KG1 (cell line): ENCODE measurements at regions not wholly inside any gene's neighbourhood (a gene's known extent, or its start where the extent isn't known, plus 50 kb on each side); places are given as distances from the start of the nearest gene placed in this dataset.
"Not testable (repeated sequence)": the region's sequence is repeated elsewhere in the genome, so short reads cannot be mapped to it uniquely, and the experiment has no call there.

Experiments used
- DNase-seq: peaks from one replicate; lab custom pipeline; 2025; lab: John Stamatoyannopoulos, UW

GRCh38 chr2:22110244-22110651 is 986.5 kb downstream of the TDRD15 start:
- DNase-seq = no peak

- no peak for DNase-seq
Observed at GRCh38 chr2:22124003-22124402, 1000.2 kb downstream of the TDRD15 start.

GRCh38 chr2:22126106-22126505 is 1002.3 kb downstream of the TDRD15 start:
- no peak for DNase-seq

- no peak for DNase-seq
Observed at GRCh38 chr2:22126978-22127377, 1003.2 kb downstream of the TDRD15 start.

- DNase-seq = no peak
Observed at GRCh38 chr2:22134421-22134820, 1010.7 kb downstream of the TDRD15 start.

- no peak for DNase-seq
Observed at GRCh38 chr2:22136446-22136845, 1012.7 kb downstream of the TDRD15 start.

GRCh38 chr2:22143840-22144239 is 1020.1 kb downstream of the TDRD15 start:
- no peak for DNase-seq

GRCh38 chr2:22153931-22154613 is 1030.3 kb downstream of the TDRD15 start:
- no peak for DNase-seq

- DNase-seq = not testable (repeated sequence)
Observed at GRCh38 chr2:22156661-22157060, 1032.9 kb downstream of the TDRD15 start.

- no peak for DNase-seq
Observed at GRCh38 chr2:22167256-22167655, 1043.5 kb downstream of the TDRD15 start.

- DNase-seq = no peak
Observed at GRCh38 chr2:22175003-22175402, 1051.2 kb downstream of the TDRD15 start.

GRCh38 chr2:22185251-22185650 is 1061.5 kb downstream of the TDRD15 start:
- DNase-seq = no peak

- DNase-seq = not testable (repeated sequence)
Observed at GRCh38 chr2:22186261-22186828, 1062.6 kb downstream of the TDRD15 start.

- no peak for DNase-seq
Observed at GRCh38 chr2:22189893-22190480, 1066.2 kb downstream of the TDRD15 start.

GRCh38 chr2:22194218-22194617 is 1070.5 kb downstream of the TDRD15 start:
- no peak for DNase-seq

GRCh38 chr2:22196806-22197205 is 1073.0 kb downstream of the TDRD15 start:
- no peak for DNase-seq

- no peak for DNase-seq
Observed at GRCh38 chr2:22198381-22199283, 1074.9 kb downstream of the TDRD15 start.

- DNase-seq = no peak
Observed at GRCh38 chr2:22199994-22200393, 1076.2 kb downstream of the TDRD15 start.

GRCh38 chr2:22209545-22209944 is 1085.8 kb downstream of the TDRD15 start:
- DNase-seq = no peak

- no peak for DNase-seq
Observed at GRCh38 chr2:22213237-22213636, 1089.5 kb downstream of the TDRD15 start.

- no peak for DNase-seq
Observed at GRCh38 chr2:22215517-22215916, 1091.7 kb downstream of the TDRD15 start.

GRCh38 chr2:22217881-22218280 is 1094.1 kb downstream of the TDRD15 start:
- DNase-seq = no peak

- DNase-seq = peak; percentile 4
Observed at GRCh38 chr2:22221006-22221405, 1097.2 kb downstream of the TDRD15 start.
